ENCODE measurements at regions not wholly inside any gene's neighbourhood (a gene's known extent, or its start where the extent isn't known, plus 50 kb on each side); places are given as distances from the start of the nearest gene placed in this dataset.
A peak's percentile ranks its signal among the peaks of the same experiment; 100 is the strongest.

DNA sequence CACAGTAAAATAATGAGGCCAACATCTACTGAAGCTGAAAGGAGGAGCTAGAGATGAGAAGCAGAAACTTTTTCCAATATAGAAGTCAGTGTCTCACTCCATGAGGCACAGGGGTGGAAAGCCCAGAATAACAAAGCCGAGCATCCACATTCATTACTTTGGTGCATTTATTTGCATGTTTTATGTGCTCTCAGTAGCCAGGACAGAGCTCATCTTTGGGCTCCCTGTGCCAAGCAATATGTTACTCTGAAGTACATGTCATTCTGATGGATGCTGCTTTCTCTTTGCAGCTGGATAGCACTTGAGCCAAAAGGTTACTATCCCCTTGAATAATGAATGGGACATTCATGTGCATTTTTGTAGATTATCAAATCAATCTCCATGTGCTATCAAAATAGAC, 338.6 kb upstream of the SOX11 start:
- H3K27me3 ChIP-seq (ENCODE audit: low read depth): no peaks in the 10 kb centered on the region
- H3K9me3 ChIP-seq: no peaks in the 10 kb centered on the region
- in situ Hi-C loops (cut with MboI; ENCODE audit: low sequenced_read_pairs): no loop called here
- no peak overlapping the region for H3K4me3 ChIP-seq
- no peak for DNase-seq (ENCODE audit: low spot score in 2 of 2)
- no peaks in the 10 kb centered on the region for H3K36me3 ChIP-seq (replicated peaks)
- H3K4me1 ChIP-seq: no peaks in the 10 kb centered on the region

DNA sequence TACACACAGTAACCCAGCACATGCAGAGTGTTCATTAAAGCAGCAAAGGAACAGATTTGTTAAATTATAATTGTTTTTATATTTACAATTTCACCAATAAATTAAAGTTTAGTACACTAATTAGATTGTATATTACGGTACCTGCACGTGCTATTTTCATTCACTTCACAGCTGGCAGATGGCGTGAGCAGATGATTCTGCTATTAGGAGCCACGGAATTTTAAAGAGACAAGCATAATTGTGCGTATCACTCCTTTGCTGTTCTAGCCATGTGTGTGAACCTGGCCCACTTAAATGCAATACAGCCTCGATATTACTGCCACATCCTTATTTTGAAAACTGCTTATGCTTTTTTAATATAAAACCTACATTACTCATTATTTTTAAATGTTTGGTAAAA, 332.8 kb upstream of the SOX11 start:
- Histone ChIP-seq H3K4me1 (no peaks in the 10 kb centered on the region), H3K4me3 (no peak overlapping the region), H3K36me3 (replicated peaks) (no peaks in the 10 kb centered on the region), H3K27me3 (ENCODE audit: low read depth) (no peaks in the 10 kb centered on the region), H3K9me3 (no peaks in the 10 kb centered on the region)
- in situ Hi-C loops (cut with MboI; ENCODE audit: low sequenced_read_pairs): no loop called here
- no peak for DNase-seq (ENCODE audit: low spot score in 2 of 2)

DNA sequence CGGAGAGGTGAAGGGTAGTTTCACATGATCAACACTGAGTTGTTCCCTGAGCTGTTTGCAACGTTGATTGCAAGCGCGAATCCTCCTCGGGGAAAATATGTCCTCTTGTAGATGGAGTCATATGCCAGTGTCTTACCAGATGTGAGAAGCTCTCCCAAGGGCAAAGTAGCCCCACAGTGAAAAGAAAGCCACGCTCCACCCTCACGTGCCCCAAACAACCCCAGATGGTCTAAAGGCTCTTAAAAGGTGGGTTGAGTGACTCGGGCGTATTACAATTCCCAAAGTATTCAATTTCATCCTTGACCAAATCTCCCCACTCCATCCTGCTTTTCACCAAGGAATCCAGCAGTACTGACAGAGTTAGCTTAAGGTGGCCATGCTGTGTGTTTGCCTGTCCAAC, 332.1 kb upstream of the SOX11 start:
- Histone ChIP-seq H3K9me3 (no peaks in the 10 kb centered on the region), H3K4me1 (no peaks in the 10 kb centered on the region), H3K4me3 (no peak overlapping the region), H3K27me3 (ENCODE audit: low read depth) (no peaks in the 10 kb centered on the region), H3K36me3 (replicated peaks) (no peaks in the 10 kb centered on the region)
- in situ Hi-C loops (cut with MboI; ENCODE audit: low sequenced_read_pairs): no loop called here
- no peak for DNase-seq (ENCODE audit: low spot score in 2 of 2)

DNA sequence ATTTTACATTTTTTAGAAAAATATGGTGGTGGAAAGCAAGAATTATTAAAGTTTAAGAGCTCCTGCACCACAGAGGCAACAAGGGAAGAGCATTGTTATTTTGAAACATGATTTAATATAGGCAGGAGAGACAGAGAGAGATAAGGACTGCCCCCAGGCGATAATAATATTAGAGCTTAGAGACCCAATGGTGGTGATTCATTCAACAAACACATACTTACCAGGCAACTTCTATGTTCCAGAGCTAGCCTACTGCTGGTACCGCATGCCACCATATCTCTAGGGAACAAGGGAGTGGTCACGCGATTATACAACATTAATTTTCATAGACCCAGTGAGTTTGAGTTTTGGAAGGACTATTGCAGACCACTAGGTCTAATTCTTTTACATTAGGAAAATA, 327.8 kb upstream of the SOX11 start:
- H3K4me1 ChIP-seq: no peaks in the 10 kb centered on the region

DNA sequence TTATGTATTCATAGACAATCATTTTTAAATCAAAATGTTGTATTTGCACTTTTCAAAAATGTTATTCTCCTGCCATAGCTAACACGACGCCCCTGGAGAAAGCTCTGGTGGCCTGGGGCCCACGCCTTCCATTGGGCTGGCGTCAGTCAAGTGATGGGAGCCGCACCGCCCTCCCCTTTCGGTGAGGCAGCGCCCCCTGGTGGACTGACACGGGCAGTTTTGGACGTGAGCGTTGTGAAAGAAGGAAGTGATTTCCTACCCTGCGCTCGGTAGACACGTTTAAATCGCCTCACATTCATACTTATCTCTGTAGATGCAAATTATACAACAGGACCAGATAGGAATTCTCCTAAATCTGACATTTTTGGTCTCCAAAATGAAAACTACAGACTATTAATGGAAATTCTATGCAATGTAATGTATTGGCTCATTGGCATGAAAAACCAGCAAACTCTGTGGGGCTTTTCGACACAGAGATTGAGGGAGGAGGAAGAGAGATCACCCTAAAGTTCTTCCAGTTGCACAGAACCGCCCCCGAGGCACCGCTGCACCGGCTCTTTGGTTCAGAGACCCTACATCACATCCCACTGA, 326.2 kb upstream of the SOX11 start:
- in situ Hi-C loops (cut with MboI; ENCODE audit: low sequenced_read_pairs): no loop called here
- Histone ChIP-seq H3K36me3 (replicated peaks) (no peaks in the 10 kb centered on the region), H3K9me3 (no peaks in the 10 kb centered on the region), H3K27me3 (ENCODE audit: low read depth) (no peaks in the 10 kb centered on the region), H3K4me1 (no peaks in the 10 kb centered on the region), H3K4me3 (no peak overlapping the region)
- DNase-seq (ENCODE audit: low spot score in 2 of 2): peak in 1 of 2 experiments; percentile 75

More for the DNA sequence above, 327.8 kb upstream of the SOX11 start:
- DNase-seq (ENCODE audit: low spot score in 2 of 2): no peak
- H3K4me3 ChIP-seq: no peak overlapping the region
- no peaks in the 10 kb centered on the region for H3K9me3 ChIP-seq
- no peaks in the 10 kb centered on the region for H3K36me3 ChIP-seq (replicated peaks)
- no peaks in the 10 kb centered on the region for H3K27me3 ChIP-seq (ENCODE audit: low read depth)
- in situ Hi-C loops (cut with MboI; ENCODE audit: low sequenced_read_pairs): no loop called here

DNA sequence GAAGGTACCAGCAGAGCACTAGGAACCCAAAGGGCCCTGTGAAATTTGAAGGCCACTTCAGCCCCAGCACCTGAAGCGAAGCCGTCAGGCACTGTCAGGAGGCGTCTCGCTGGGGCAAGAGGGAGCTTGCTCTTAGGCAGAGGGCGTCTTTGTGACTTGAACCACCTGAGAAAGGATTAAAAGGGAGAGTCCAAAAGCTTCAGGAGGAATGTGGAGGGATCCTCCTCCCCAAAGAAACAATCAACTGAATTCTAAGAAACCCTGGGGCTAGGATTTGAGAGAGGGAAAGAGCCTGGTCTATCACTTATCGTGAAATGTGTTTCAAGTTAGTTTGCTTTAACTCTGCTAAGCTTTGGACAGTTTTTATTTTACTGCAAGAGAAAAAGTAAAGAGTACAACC, 324.9 kb upstream of the SOX11 start:
- Histone ChIP-seq H3K36me3 (replicated peaks) (no peaks in the 10 kb centered on the region), H3K4me1 (no peaks in the 10 kb centered on the region), H3K4me3 (no peak overlapping the region), H3K9me3 (no peaks in the 10 kb centered on the region), H3K27me3 (ENCODE audit: low read depth) (no peaks in the 10 kb centered on the region)
- no peak for DNase-seq (ENCODE audit: low spot score in 2 of 2)
- in situ Hi-C loops (cut with MboI; ENCODE audit: low sequenced_read_pairs): no loop called here

DNA sequence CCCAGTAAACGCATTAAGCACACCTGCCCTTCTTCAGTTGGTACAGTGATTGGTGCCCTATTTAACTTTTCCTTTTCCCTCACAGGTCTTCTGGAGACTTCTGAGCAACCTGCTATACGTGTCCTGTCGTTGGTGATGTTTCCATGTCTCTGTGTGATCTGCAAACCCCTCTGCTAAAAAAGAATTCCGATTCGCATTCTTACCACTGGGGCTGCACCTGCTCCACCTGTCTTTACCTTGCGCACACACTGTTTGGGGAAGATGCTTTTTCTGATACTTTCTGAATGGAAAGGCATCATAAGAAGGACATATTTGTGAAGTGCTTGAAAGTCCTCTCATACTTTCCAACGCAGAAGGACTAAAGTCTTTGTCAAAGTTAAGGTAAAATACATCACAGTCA, 323.9 kb upstream of the SOX11 start:
- in situ Hi-C loops (cut with MboI; ENCODE audit: low sequenced_read_pairs): no loop called here
- Histone ChIP-seq H3K9me3 (no peaks in the 10 kb centered on the region), H3K4me3 (no peak overlapping the region), H3K4me1 (no peaks in the 10 kb centered on the region), H3K36me3 (replicated peaks) (no peaks in the 10 kb centered on the region), H3K27me3 (ENCODE audit: low read depth) (no peaks in the 10 kb centered on the region)
- no peak for DNase-seq (ENCODE audit: low spot score in 2 of 2)

DNA sequence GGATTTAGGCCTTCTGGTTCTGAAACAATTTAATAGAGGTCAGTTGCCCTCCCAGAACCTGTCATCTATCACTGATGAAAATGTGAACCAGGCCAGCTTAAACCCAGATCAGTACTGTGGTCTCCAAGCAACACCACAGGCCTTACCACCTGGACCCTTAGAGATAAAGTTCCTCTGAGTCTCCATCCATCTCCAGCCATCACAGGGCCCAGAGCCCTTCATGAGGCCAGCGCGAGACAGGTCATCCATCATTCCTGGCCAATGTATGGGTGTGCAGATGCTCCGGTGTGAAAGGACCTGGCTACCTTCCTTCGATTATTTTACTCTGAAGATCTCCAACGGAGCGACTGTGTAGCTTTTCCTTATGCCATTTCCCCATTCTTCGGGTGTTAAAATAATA, 322.7 kb upstream of the SOX11 start:
- H3K4me3 ChIP-seq: no peak overlapping the region
- no peaks in the 10 kb centered on the region for H3K27me3 ChIP-seq (ENCODE audit: low read depth)
- no peaks in the 10 kb centered on the region for H3K36me3 ChIP-seq (replicated peaks)
- in situ Hi-C loops (cut with MboI; ENCODE audit: low sequenced_read_pairs): no loop called here
- DNase-seq (ENCODE audit: low spot score in 2 of 2): no peak
- H3K9me3 ChIP-seq: no peaks in the 10 kb centered on the region
- H3K4me1 ChIP-seq: no peaks in the 10 kb centered on the region

DNA sequence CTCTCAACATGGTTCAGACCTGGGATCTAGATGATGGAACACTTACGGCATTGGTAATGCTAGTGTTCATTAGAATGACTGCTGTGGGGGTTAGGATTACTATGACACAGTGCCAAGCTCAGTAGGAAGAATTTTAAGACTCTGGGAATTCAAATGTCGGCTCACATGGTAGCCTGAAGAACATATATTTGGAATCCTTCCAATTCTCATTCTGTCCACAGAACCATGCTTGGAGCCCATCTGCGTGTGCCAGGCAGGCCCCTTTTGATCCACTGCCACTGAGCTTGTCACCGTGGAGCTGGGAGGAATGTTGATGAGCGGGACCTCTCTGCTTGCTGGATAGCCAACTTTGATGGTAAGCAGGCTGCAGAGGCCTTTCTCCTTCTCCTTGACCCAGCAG, 322.0 kb upstream of the SOX11 start:
- H3K4me3 ChIP-seq: no peak overlapping the region
- no peaks in the 10 kb centered on the region for H3K4me1 ChIP-seq
- no peaks in the 10 kb centered on the region for H3K36me3 ChIP-seq (replicated peaks)
- no peaks in the 10 kb centered on the region for H3K27me3 ChIP-seq (ENCODE audit: low read depth)
- no peaks in the 10 kb centered on the region for H3K9me3 ChIP-seq
- DNase-seq (ENCODE audit: low spot score in 2 of 2): no peak
- in situ Hi-C loops (cut with MboI; ENCODE audit: low sequenced_read_pairs): no loop called here

DNA sequence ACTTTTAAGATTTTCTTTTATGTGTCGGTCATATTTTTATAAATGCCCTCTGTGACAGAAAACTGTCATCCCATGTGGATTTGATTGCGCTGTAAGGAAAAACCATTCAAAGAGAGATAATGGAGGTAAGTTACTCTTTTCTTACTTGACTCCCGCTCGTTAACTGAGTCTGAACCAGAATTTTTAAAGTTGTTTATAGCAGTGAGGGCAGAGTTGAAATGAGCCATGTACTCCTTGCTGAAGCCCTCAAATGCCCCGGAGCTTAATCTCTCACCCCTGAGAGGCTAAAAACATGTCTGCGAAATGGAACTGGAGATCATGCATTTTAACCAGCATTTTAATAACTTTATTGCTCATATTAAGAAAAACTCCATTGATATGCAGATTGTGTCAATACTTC, 320.0 kb upstream of the SOX11 start:
- Histone ChIP-seq H3K36me3 (replicated peaks) (no peaks in the 10 kb centered on the region), H3K9me3 (no peaks in the 10 kb centered on the region), H3K4me3 (no peak overlapping the region), H3K27me3 (ENCODE audit: low read depth) (no peaks in the 10 kb centered on the region), H3K4me1 (no peaks in the 10 kb centered on the region)
- DNase-seq (ENCODE audit: low spot score in 2 of 2): no peak
- in situ Hi-C loops (cut with MboI; ENCODE audit: low sequenced_read_pairs): no loop called here

DNA sequence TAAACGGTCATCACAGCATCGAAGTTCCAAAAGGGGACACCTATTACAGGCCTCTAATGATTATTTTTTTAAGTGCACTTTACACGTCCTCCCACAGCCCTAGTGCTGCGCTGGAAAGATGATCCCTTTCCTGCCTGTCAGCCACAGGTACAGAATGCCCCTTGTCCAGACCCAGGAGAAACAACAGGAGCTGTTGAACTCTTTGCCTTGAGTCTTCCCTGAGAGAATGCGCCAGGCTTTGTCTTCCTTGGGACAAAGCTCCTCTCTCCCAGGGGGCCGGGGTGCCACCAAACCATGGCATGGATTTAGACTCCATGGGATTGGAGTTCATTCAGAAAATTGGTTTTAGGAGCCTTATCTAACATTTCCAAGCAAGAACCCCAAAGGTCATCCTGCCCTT, 319.0 kb upstream of the SOX11 start:
- in situ Hi-C loops (cut with MboI; ENCODE audit: low sequenced_read_pairs): no loop called here

DNA sequence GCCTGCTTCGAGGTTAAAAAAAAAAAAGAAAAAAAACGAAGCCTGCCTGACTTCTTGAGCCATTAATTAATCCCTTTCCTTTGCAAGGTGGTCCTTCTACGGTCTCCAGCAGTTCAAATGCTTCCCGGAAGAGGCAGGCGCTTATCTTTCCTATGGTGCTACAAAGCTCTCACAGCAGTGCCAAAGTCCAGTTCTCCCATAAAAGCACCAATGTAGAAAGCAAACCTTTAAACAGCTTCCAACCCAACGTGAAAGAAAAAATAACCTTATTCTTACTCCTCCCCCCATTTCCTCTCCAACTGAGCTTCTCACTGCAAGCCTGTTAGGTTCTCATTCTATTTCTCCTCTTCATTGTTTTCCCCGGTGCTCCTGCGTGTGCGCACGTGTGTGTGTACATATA, 317.4 kb upstream of the SOX11 start:
- in situ Hi-C loops (cut with MboI; ENCODE audit: low sequenced_read_pairs): no loop called here
- Histone ChIP-seq H3K9me3 (no peaks in the 10 kb centered on the region), H3K4me3 (no peak overlapping the region), H3K36me3 (replicated peaks) (no peaks in the 10 kb centered on the region), H3K4me1 (no peaks in the 10 kb centered on the region), H3K27me3 (ENCODE audit: low read depth) (no peaks in the 10 kb centered on the region)
- DNase-seq (ENCODE audit: low spot score in 2 of 2): no peak

More for the DNA sequence above, 319.0 kb upstream of the SOX11 start:
- Histone ChIP-seq H3K4me1 (no peaks in the 10 kb centered on the region), H3K9me3 (no peaks in the 10 kb centered on the region), H3K4me3 (no peak overlapping the region), H3K36me3 (replicated peaks) (no peaks in the 10 kb centered on the region), H3K27me3 (ENCODE audit: low read depth) (no peaks in the 10 kb centered on the region)
- DNase-seq (ENCODE audit: low spot score in 2 of 2): no peak

DNA sequence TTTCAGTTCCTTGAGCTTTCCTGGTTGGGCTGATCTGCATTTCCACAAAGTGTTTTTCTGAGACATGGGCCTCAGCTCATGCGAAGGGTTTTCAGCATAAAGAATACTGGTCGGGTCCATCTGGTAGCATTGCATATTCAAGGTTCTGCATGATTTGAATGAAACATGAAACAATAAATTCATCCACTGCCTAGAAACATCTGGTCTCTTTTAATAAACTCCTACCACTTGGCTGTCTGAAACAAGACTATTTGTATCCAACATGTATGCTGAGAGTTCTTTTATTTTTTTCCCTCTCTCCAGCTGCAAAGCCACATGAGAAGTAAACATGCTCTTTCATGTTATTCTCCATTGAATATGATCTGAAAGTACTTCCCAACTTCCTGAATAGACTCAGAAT, 314.9 kb upstream of the SOX11 start:
- Histone ChIP-seq H3K27me3 (ENCODE audit: low read depth) (no peaks in the 10 kb centered on the region), H3K4me3 (no peak overlapping the region), H3K9me3 (no peaks in the 10 kb centered on the region), H3K36me3 (replicated peaks) (no peaks in the 10 kb centered on the region), H3K4me1 (no peaks in the 10 kb centered on the region)
- in situ Hi-C loops (cut with MboI; ENCODE audit: low sequenced_read_pairs): no loop called here
- no peak for DNase-seq (ENCODE audit: low spot score in 2 of 2)

DNA sequence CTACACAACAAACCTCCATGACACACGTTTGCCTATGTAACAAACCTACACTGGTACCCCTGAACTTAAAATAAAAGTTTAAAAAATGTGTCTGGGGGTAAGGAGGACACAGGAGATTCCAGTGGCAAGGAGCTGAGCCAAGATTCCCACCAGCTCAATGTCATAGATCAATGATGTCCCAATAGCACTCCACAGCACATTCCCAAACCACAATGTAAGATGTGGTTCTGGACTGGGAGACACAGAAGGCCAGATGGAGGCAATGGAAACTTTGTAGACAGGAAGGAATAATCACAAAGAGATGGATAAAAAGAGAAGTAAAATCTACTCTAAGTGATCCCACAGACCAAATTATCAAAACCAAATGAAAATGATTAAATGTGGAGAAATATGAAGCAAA, 312.4 kb upstream of the SOX11 start:
- in situ Hi-C loops (cut with MboI; ENCODE audit: low sequenced_read_pairs): no loop called here

DNA sequence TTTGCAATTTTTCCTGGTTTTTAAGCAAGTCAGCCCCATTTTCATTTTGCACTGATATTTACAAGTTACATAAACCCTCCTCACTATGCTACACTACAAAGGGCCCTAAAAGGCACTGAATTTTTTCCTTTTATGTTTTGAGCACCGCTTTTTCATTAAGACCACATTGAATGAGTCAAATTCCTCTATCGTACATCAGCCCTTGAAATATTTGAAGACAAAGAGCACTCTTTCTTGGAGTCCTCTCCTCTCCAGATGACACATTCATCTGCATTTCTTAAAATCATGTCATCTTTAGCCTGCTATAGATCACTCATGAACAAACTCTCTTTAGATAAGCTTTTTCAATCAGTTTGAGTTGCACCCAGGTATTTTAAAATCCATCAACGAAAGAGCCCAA, 306.6 kb upstream of the SOX11 start:
- H3K4me3 ChIP-seq: no peak overlapping the region
- in situ Hi-C loops (cut with MboI; ENCODE audit: low sequenced_read_pairs): no loop called here
- no peaks in the 10 kb centered on the region for H3K27me3 ChIP-seq (ENCODE audit: low read depth)
- no peaks in the 10 kb centered on the region for H3K9me3 ChIP-seq
- no peaks in the 10 kb centered on the region for H3K36me3 ChIP-seq (replicated peaks)
- DNase-seq (ENCODE audit: low spot score in 2 of 2): no peak
- no peaks in the 10 kb centered on the region for H3K4me1 ChIP-seq

More for the DNA sequence above, 312.4 kb upstream of the SOX11 start:
- H3K4me1 ChIP-seq: no peaks in the 10 kb centered on the region
- no peaks in the 10 kb centered on the region for H3K27me3 ChIP-seq (ENCODE audit: low read depth)
- H3K9me3 ChIP-seq: no peaks in the 10 kb centered on the region
- DNase-seq (ENCODE audit: low spot score in 2 of 2): no peak
- no peak overlapping the region for H3K4me3 ChIP-seq
- H3K36me3 ChIP-seq (replicated peaks): no peaks in the 10 kb centered on the region
